ENCODE measurements at regions not wholly inside any gene's neighbourhood (a gene's known extent, or its start where the extent isn't known, plus 50 kb on each side); places are given as distances from the start of the nearest gene placed in this dataset.

- no peak overlapping the region for H3K27ac ChIP-seq
- no peaks in the 10 kb centered on the region for H3K9me2 ChIP-seq (replicated peaks; ENCODE audit: insufficient read depth)
- no peak overlapping the region for H3K4me2 ChIP-seq
- no peak for DNase-seq (ENCODE audit: low spot score)
- no peaks in the 10 kb centered on the region for H3K9me3 ChIP-seq (ENCODE audit: low read depth)
- H3K27me3 ChIP-seq = no peaks in the 10 kb centered on the region
- no peaks in the 10 kb centered on the region for H3K36me3 ChIP-seq (replicated peaks; ENCODE audit: insufficient read depth, low read depth)
- 94% methylated on average over 13 of the region's 13 CpGs for WGBS (ENCODE audit: low lambda C conversion rate, missing lambda C conversion rate)
- TF ChIP-seq EZH2phosphoT487 (IDR thresholded peaks at IDR 0.05; ENCODE audit: low read depth, severe bottlenecking, unreplicated experiment) (no peak), CTCF (IDR thresholded peaks at IDR 0.05; ENCODE audit: poor library complexity) (no peak), EZH2 (IDR thresholded peaks at IDR 0.05; ENCODE audit: borderline replicate concordance) (no peak)
- no peaks in the 10 kb centered on the region for H3K79me2 ChIP-seq
- H3K4me1 ChIP-seq (ENCODE audit: insufficient read depth) = no peaks in the 10 kb centered on the region
- H4K20me1 ChIP-seq (ENCODE audit: insufficient read depth, poor library complexity, severe bottlenecking) = no peaks in the 10 kb centered on the region
- no peak overlapping the region for H3K4me3 ChIP-seq
- H2AFZ ChIP-seq = no peak overlapping the region
Observed at GRCh38 chr2:129438501-129439057, 540.9 kb upstream of the RAB6C start.

GRCh38 chr2:129439406-129440302, 539.8 kb upstream of the RAB6C start:
- H3K4me3 ChIP-seq = no peak overlapping the region
- no peaks in the 10 kb centered on the region for H3K79me2 ChIP-seq
- no peak overlapping the region for H3K4me2 ChIP-seq
- no peak overlapping the region for H3K27ac ChIP-seq
- no peaks in the 10 kb centered on the region for H3K27me3 ChIP-seq
- no peaks in the 10 kb centered on the region for H3K4me1 ChIP-seq (ENCODE audit: insufficient read depth)
- H4K20me1 ChIP-seq (ENCODE audit: insufficient read depth, poor library complexity, severe bottlenecking) = no peaks in the 10 kb centered on the region
- no peak for TF ChIP-seq CTCF (IDR thresholded peaks at IDR 0.05; ENCODE audit: poor library complexity)
- TF ChIP-seq EZH2 (IDR thresholded peaks at IDR 0.05; ENCODE audit: borderline replicate concordance) = no peak
- no peak for TF ChIP-seq EZH2phosphoT487 (IDR thresholded peaks at IDR 0.05; ENCODE audit: low read depth, severe bottlenecking, unreplicated experiment)
- no peaks in the 10 kb centered on the region for H3K36me3 ChIP-seq (replicated peaks; ENCODE audit: insufficient read depth, low read depth)
- H3K9me3 ChIP-seq (ENCODE audit: low read depth) = no peaks in the 10 kb centered on the region
- no peak for DNase-seq (ENCODE audit: low spot score)
- H3K9me2 ChIP-seq (replicated peaks; ENCODE audit: insufficient read depth) = no peaks in the 10 kb centered on the region
- H2AFZ ChIP-seq = no peak overlapping the region
- 87% methylated on average over 13 of the region's 13 CpGs for WGBS (ENCODE audit: low lambda C conversion rate, missing lambda C conversion rate)

- H3K4me3 ChIP-seq = no peak overlapping the region
- no peak overlapping the region for H2AFZ ChIP-seq
- no peaks in the 10 kb centered on the region for H3K9me2 ChIP-seq (replicated peaks; ENCODE audit: insufficient read depth)
- no peaks in the 10 kb centered on the region for H3K27me3 ChIP-seq
- no peaks in the 10 kb centered on the region for H3K36me3 ChIP-seq (replicated peaks; ENCODE audit: insufficient read depth, low read depth)
- TF ChIP-seq EZH2 (IDR thresholded peaks at IDR 0.05; ENCODE audit: borderline replicate concordance) (no peak), CTCF (IDR thresholded peaks at IDR 0.05; ENCODE audit: poor library complexity) (no peak), EZH2phosphoT487 (IDR thresholded peaks at IDR 0.05; ENCODE audit: low read depth, severe bottlenecking, unreplicated experiment) (no peak)
- no peaks in the 10 kb centered on the region for H3K4me1 ChIP-seq (ENCODE audit: insufficient read depth)
- no peaks in the 10 kb centered on the region for H3K79me2 ChIP-seq
- no peaks in the 10 kb centered on the region for H4K20me1 ChIP-seq (ENCODE audit: insufficient read depth, poor library complexity, severe bottlenecking)
- DNase-seq (ENCODE audit: low spot score) = no peak
- no peaks in the 10 kb centered on the region for H3K9me3 ChIP-seq (ENCODE audit: low read depth)
- no peak overlapping the region for H3K27ac ChIP-seq
- H3K4me2 ChIP-seq = no peak overlapping the region
Observed at GRCh38 chr2:129441610-129442009, 537.9 kb upstream of the RAB6C start.
